Cardiac septum (tissue), 1 donor: ENCODE measurements at regions not wholly inside any gene's neighbourhood (a gene's known extent, or its start where the extent isn't known, plus 50 kb on each side); places are given as distances from the start of the nearest gene placed in this dataset.
"Not testable (repeated sequence)": the region's sequence is repeated elsewhere in the genome, so short reads cannot be mapped to it uniquely, and the experiment has no call there.

ENCODE experiments used
- DNase-seq: peaks from one replicate; pipeline ENCODE4 v3.0.0-alpha.2; 2020; ENCODE audit warnings: low spot score
- intact Hi-C: fragments of 100-400 bp; cut with DNase I; formaldehyde crosslinking; loops from one replicate; pipeline ENCODE4 v1.14.0; 2022
- donor health status: DM: no; HTN: no; CAD: no.

GRCh38 chrX:55813150-55813549, 95.6 kb downstream of the RRAGB start:
- no peak for DNase-seq
- intact Hi-C loops, result no loop called here

GRCh38 chrX:55815546-55815945, 98.0 kb downstream of the RRAGB start:
- DNase-seq, result no peak
- intact Hi-C loops, result no loop called here

GRCh38 chrX:55816023-55816422, 98.5 kb downstream of the RRAGB start:
- no peak for DNase-seq
- intact Hi-C loops, result no loop called here

GRCh38 chrX:55818673-55819375, 101.3 kb downstream of the RRAGB start:
- intact Hi-C loops, result no loop called here
- no peak for DNase-seq

- DNase-seq, result no peak
- intact Hi-C loops, result no loop called here
These were observed 121.9 kb downstream of the RRAGB start for GRCh38 chrX:55839485-55839884.

GRCh38 chrX:55841962-55842752, 124.6 kb downstream of the RRAGB start:
- intact Hi-C loops, result no loop called here

GRCh38 chrX:55866779-55867178, 149.2 kb downstream of the RRAGB start:
- intact Hi-C loops, DNase-seq: not testable (repeated sequence)

More at GRCh38 chrX:55841962-55842752, 124.6 kb downstream of the RRAGB start:
- DNase-seq, result no peak

- no peak for DNase-seq
- intact Hi-C loops, result no loop called here
These were observed 149.7 kb downstream of the RRAGB start for GRCh38 chrX:55867181-55867651.

- intact Hi-C loops, result no loop called here
- DNase-seq, result no peak
These were observed 150.2 kb downstream of the RRAGB start for GRCh38 chrX:55867708-55868107.

- no peak for DNase-seq
- intact Hi-C loops, result no loop called here
These were observed 157.3 kb downstream of the RRAGB start for GRCh38 chrX:55874807-55875206.

GRCh38 chrX:55883541-55883940, 166.0 kb downstream of the RRAGB start:
- intact Hi-C loops, DNase-seq: not testable (repeated sequence)

- no peak for DNase-seq
- intact Hi-C loops, result loop anchor here (5.0 kb wide), 1 partner anchor 324 kb away; the partner anchor contains the start of gene KLF8
These were observed 190.5 kb downstream of the RRAGB start for GRCh38 chrX:55907968-55908607.

- intact Hi-C loops, result loop anchor here (5.0 kb wide), 1 partner anchor 324 kb away; the partner anchor contains the start of gene KLF8
These were observed 191.2 kb downstream of the RRAGB start for GRCh38 chrX:55908661-55909212.

GRCh38 chrX:55919367-55920221, 202.0 kb downstream of the RRAGB start:
- intact Hi-C loops, result no loop called here

More at GRCh38 chrX:55908661-55909212, 191.2 kb downstream of the RRAGB start:
- no peak for DNase-seq

GRCh38 chrX:55924574-55924973, 207.0 kb downstream of the RRAGB start:
- no peak for DNase-seq
- intact Hi-C loops, result no loop called here

More at GRCh38 chrX:55919367-55920221, 202.0 kb downstream of the RRAGB start:
- DNase-seq, result no peak

GRCh38 chrX:55928529-55928928, 211.0 kb downstream of the RRAGB start:
- DNase-seq, intact Hi-C loops: not testable (repeated sequence)
